ENCODE measurements at regions not wholly inside any gene's neighbourhood (a gene's known extent, or its start where the extent isn't known, plus 50 kb on each side); places are given as distances from the start of the nearest gene placed in this dataset.

DNA sequence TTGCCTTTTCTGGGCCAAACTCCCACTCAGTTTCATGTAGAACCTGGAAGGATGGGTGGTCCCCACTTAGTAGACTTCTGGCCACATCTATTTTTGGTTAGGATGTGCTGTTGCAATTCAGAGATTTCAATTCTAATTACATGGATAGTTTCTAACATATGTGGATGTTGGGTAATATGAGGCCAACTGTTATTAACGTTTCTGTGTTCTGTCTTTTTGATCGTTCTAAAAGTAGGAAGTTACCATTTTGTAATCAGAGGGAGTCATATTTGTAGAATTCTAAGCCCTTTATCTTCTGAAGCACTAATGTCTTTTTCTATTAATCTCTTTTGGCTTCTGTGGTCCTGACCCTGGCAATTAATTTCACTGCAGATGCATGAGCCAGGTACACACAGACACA, 141.6 kb upstream of the SPEF2 start:
- Histone ChIP-seq H3K9ac (ENCODE audit: low read length) (no peak overlapping the region), H3K27me3 (ENCODE audit: low read length) (peaks cover 24% of the 10 kb centered on the region), H3K4me1 (ENCODE audit: insufficient read depth, low read length) (no peaks in the 10 kb centered on the region; the same call in 1 of the 2 replicates), H3K9me3 (ENCODE audit: low read length) (no peaks in the 10 kb centered on the region), H3K4me2 (ENCODE audit: low read length) (no peak overlapping the region), H4K20me1 (ENCODE audit: low read length) (no peaks in the 10 kb centered on the region), H2AFZ (ENCODE audit: low read length) (no peak overlapping the region), H3K79me2 (ENCODE audit: low read length) (no peaks in the 10 kb centered on the region), H3K4me3 (ENCODE audit: low read length) (no peak overlapping the region), H3K27ac (ENCODE audit: low read length) (no peak overlapping the region), H3K36me3 (ENCODE audit: low read depth, low read length) (no peaks in the 10 kb centered on the region), H3K9me2 (replicated peaks; ENCODE audit: low read length) (no peaks in the 10 kb centered on the region), H3F3A (ENCODE audit: low read length, unreplicated experiment) (no peaks in the 10 kb centered on the region)
- TF ChIP-seq EZH2phosphoT487 (IDR thresholded peaks at IDR 0.05; ENCODE audit: borderline replicate concordance, low read length): no peak
- TF ChIP-seq, protein P1, sequence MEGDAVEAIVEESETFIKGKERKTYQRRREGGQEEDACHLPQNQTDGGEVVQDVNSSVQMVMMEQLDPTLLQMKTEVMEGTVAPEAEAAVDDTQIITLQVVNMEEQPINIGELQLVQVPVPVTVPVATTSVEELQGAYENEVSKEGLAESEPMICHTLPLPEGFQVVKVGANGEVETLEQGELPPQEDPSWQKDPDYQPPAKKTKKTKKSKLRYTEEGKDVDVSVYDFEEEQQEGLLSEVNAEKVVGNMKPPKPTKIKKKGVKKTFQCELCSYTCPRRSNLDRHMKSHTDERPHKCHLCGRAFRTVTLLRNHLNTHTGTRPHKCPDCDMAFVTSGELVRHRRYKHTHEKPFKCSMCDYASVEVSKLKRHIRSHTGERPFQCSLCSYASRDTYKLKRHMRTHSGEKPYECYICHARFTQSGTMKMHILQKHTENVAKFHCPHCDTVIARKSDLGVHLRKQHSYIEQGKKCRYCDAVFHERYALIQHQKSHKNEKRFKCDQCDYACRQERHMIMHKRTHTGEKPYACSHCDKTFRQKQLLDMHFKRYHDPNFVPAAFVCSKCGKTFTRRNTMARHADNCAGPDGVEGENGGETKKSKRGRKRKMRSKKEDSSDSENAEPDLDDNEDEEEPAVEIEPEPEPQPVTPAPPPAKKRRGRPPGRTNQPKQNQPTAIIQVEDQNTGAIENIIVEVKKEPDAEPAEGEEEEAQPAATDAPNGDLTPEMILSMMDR (conservative IDR thresholded peaks at IDR 0.05; ENCODE audit: low read depth, low read length): no peak
- TF ChIP-seq EZH2 (IDR thresholded peaks at IDR 0.05; ENCODE audit: low read length, unreplicated experiment): no peak
- CTCF ChIA-PET: no interaction called here
- POLR2A ChIA-PET (ENCODE audit: unreplicated experiment): no interaction called here
- DNase-seq (no peak), ATAC-seq (no peak)
- intact Hi-C loops (cut with micrococcal nuclease): no loop called here
- BruUV-seq (replicated peaks): no TSS peak

DNA sequence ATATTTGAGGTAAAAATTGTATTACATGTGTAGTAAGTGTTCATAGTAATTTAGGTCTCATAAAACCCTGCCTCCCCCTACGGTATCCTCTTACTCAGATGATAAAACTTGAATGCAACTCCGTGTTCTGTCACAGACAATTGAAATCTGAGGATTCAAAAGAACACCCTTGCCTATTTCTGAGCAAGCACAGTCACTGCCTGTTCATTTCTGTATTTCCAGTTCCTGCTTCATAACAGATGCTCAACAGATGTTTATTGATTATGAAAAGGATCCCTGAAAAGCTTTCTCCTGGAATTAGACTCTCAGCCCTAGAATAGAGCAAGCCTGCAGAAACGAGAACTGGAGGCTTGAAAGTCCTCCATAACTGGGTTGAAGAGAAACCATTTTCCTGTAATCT, 144.1 kb upstream of the SPEF2 start:
- DNase-seq: no peak
- Histone ChIP-seq H3F3A (ENCODE audit: low read length, unreplicated experiment) (no peaks in the 10 kb centered on the region), H3K27ac (ENCODE audit: low read length) (no peak overlapping the region), H3K9me2 (replicated peaks; ENCODE audit: low read length) (no peaks in the 10 kb centered on the region), H3K4me2 (ENCODE audit: low read length) (no peak overlapping the region), H3K9ac (ENCODE audit: low read length) (no peak overlapping the region), H4K20me1 (ENCODE audit: low read length) (no peaks in the 10 kb centered on the region), H3K4me1 (ENCODE audit: insufficient read depth, low read length) (no peaks in the 10 kb centered on the region), H2AFZ (ENCODE audit: low read length) (no peak overlapping the region), H3K4me3 (ENCODE audit: low read length) (no peak overlapping the region), H3K79me2 (ENCODE audit: low read length) (no peaks in the 10 kb centered on the region), H3K36me3 (ENCODE audit: low read depth, low read length) (no peaks in the 10 kb centered on the region), H3K27me3 (ENCODE audit: low read length) (peaks cover 38% of the 10 kb centered on the region), H3K9me3 (ENCODE audit: low read length) (no peaks in the 10 kb centered on the region)
- no TSS peak for BruUV-seq (replicated peaks)
- TF ChIP-seq EZH2 (IDR thresholded peaks at IDR 0.05; ENCODE audit: low read length, unreplicated experiment): no peak
- no peak for TF ChIP-seq EZH2phosphoT487 (IDR thresholded peaks at IDR 0.05; ENCODE audit: borderline replicate concordance, low read length)
- TF ChIP-seq, protein P1 (conservative IDR thresholded peaks at IDR 0.05; ENCODE audit: low read depth, low read length): no peak
- intact Hi-C loops (cut with micrococcal nuclease): no loop called here
- ATAC-seq: no peak
- CTCF ChIA-PET: no interaction called here
- POLR2A ChIA-PET (ENCODE audit: unreplicated experiment): no interaction called here

DNA sequence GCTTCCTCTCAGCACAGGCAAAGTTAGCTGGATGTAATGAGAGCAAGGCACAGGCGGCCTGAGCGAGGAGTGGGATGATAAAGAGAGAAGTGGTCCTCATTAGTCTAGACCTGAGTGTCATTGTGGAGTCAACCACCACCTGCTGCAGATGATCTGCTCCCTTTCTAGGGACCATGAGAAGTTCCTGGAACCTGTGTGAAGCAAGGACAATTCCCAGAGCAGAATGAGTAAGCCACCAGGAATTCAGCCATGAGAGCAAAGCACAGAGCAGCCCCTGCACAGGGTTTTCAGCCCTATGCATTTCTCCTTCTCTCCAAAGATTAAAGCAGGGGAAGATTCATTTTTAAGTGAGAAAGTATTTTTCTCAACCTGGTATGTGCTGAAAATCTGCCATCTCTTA, 146.8 kb upstream of the SPEF2 start:
- no peaks in the 10 kb centered on the region for H3K79me2 ChIP-seq (ENCODE audit: low read length)
- H2AFZ ChIP-seq (ENCODE audit: low read length): no peak overlapping the region
- no peak for TF ChIP-seq EZH2phosphoT487 (IDR thresholded peaks at IDR 0.05; ENCODE audit: borderline replicate concordance, low read length)
- no peak for TF ChIP-seq EZH2 (IDR thresholded peaks at IDR 0.05; ENCODE audit: low read length, unreplicated experiment)
- TF ChIP-seq, protein P1 (conservative IDR thresholded peaks at IDR 0.05; ENCODE audit: low read depth, low read length): no peak
- no peaks in the 10 kb centered on the region for H3K36me3 ChIP-seq (ENCODE audit: low read depth, low read length)
- H3K9me3 ChIP-seq (ENCODE audit: low read length): no peaks in the 10 kb centered on the region
- no peaks in the 10 kb centered on the region for H3K4me1 ChIP-seq (ENCODE audit: insufficient read depth, low read length)
- H3F3A ChIP-seq (ENCODE audit: low read length, unreplicated experiment): no peaks in the 10 kb centered on the region
- intact Hi-C loops (cut with micrococcal nuclease): no loop called here
- BruUV-seq (replicated peaks): no TSS peak
- H3K27ac ChIP-seq (ENCODE audit: low read length): no peak overlapping the region
- ATAC-seq: peak; percentile 38; the same call in 1 of the 2 replicates
- H3K9me2 ChIP-seq (replicated peaks; ENCODE audit: low read length): no peaks in the 10 kb centered on the region
- H3K9ac ChIP-seq (ENCODE audit: low read length): no peak overlapping the region
- POLR2A ChIA-PET (ENCODE audit: unreplicated experiment): no interaction called here
- no peaks in the 10 kb centered on the region for H4K20me1 ChIP-seq (ENCODE audit: low read length)
- no peak overlapping the region for H3K4me3 ChIP-seq (ENCODE audit: low read length)
- H3K4me2 ChIP-seq (ENCODE audit: low read length): no peak overlapping the region
- peak; percentile 30 for DNase-seq
- peaks cover 46% of the 10 kb centered on the region for H3K27me3 ChIP-seq (ENCODE audit: low read length)
- CTCF ChIA-PET: no interaction called here

Measured in PC-3 (cell line).